ENCODE measurements at regions not wholly inside any gene's neighbourhood (a gene's known extent, or its start where the extent isn't known, plus 50 kb on each side); places are given as distances from the start of the nearest gene placed in this dataset.

DNA sequence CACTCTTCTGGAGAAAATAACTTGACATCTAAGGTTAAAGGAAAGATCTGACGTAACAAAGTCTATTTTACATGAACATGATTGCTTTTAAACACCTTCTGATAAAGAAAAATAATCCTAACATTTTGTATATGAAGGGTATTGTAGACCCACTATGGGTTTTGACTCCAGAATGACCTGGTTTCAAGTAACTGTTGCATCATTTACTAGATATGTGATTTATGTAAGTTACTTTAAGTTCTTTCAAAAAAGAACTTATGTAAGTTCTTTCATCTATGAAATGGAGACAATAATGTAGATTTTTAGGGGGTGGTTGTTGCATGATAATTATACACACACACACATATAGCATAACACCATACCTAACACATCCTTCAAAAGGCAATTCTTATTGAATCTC is 147.6 kb upstream of the MIR17HG start:
- H3K4me1 ChIP-seq (ENCODE audit: control insufficient read depth, insufficient read depth, low read length), result no peaks in the 10 kb centered on the region
- BruUV-seq (replicated peaks), result no TSS peak
- ChIA-PET POLR2A (ENCODE audit: unreplicated experiment) (no interaction called here), CTCF (no interaction called here)
- H3K27me3 ChIP-seq (ENCODE audit: control insufficient read depth, insufficient read depth, low read length), result no peaks in the 10 kb centered on the region
- no peak overlapping the region for H2BK5ac ChIP-seq (ENCODE audit: low read depth, low read length, poor library complexity, severe bottlenecking)
- dilution Hi-C loops (cut with HindIII; ENCODE audit: low sequenced_read_pairs, unreplicated experiment), result no loop called here
- H3K36me3 ChIP-seq (ENCODE audit: control insufficient read depth, insufficient read depth, low read length), result no peaks in the 10 kb centered on the region
- no peak overlapping the region for H3K23ac ChIP-seq (ENCODE audit: low read depth, low read length)
- H3K4ac ChIP-seq (ENCODE audit: low read depth, low read length), result no peak overlapping the region
- H2AK5ac ChIP-seq (ENCODE audit: low read depth, low read length), result no peak overlapping the region
- intact Hi-C loops (cut with micrococcal nuclease), result no loop called here
- no peak overlapping the region for H2AK9ac ChIP-seq (replicated peaks; ENCODE audit: low read depth, low read length, poor library complexity)
- no peak overlapping the region for H3K27ac ChIP-seq (ENCODE audit: insufficient read depth, low read length)
- no peak overlapping the region for H3K56ac ChIP-seq (ENCODE audit: extremely low read depth, insufficient read depth, low read length)
- ATAC-seq (ENCODE audit: low read depth) (no peak), DNase-seq (no peak)
- no peak overlapping the region for H3K4me2 ChIP-seq (ENCODE audit: low read depth, low read length)
- no peak overlapping the region for H4K5ac ChIP-seq (ENCODE audit: low read depth, low read length)
- H3K14ac ChIP-seq (replicated peaks; ENCODE audit: low read depth, low read length), result no peak overlapping the region
- H2BK20ac ChIP-seq (ENCODE audit: low read depth, low read length), result no peak overlapping the region
- H2BK120ac ChIP-seq (ENCODE audit: low read depth, low read length), result no peak overlapping the region
- no peak overlapping the region for H3K18ac ChIP-seq (ENCODE audit: low read depth, low read length)
- no peak overlapping the region for H3K4me3 ChIP-seq (ENCODE audit: insufficient read depth, low read depth, low read length)
- H4K20me1 ChIP-seq (ENCODE audit: insufficient read depth, low read length), result no peaks in the 10 kb centered on the region
- no peak overlapping the region for H4K8ac ChIP-seq (ENCODE audit: low read depth in 2 of 2, low read length in 2 of 2)
- no peak overlapping the region for H2AFZ ChIP-seq (replicated peaks; ENCODE audit: low read length, poor library complexity)
- H3K9me3 ChIP-seq (ENCODE audit: control insufficient read depth, insufficient read depth, low read length), result no peaks in the 10 kb centered on the region
- no peak overlapping the region for H2BK15ac ChIP-seq (ENCODE audit: low read depth, low read length)
- no peak overlapping the region for H4K91ac ChIP-seq (ENCODE audit: insufficient read depth, low read depth, low read length)
- TF ChIP-seq, protein P1, sequence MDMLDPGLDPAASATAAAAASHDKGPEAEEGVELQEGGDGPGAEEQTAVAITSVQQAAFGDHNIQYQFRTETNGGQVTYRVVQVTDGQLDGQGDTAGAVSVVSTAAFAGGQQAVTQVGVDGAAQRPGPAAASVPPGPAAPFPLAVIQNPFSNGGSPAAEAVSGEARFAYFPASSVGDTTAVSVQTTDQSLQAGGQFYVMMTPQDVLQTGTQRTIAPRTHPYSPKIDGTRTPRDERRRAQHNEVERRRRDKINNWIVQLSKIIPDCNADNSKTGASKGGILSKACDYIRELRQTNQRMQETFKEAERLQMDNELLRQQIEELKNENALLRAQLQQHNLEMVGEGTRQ (IDR thresholded peaks at IDR 0.05; ENCODE audit: low read depth, low read length), result no peak
- TF ChIP-seq, protein P2, sequence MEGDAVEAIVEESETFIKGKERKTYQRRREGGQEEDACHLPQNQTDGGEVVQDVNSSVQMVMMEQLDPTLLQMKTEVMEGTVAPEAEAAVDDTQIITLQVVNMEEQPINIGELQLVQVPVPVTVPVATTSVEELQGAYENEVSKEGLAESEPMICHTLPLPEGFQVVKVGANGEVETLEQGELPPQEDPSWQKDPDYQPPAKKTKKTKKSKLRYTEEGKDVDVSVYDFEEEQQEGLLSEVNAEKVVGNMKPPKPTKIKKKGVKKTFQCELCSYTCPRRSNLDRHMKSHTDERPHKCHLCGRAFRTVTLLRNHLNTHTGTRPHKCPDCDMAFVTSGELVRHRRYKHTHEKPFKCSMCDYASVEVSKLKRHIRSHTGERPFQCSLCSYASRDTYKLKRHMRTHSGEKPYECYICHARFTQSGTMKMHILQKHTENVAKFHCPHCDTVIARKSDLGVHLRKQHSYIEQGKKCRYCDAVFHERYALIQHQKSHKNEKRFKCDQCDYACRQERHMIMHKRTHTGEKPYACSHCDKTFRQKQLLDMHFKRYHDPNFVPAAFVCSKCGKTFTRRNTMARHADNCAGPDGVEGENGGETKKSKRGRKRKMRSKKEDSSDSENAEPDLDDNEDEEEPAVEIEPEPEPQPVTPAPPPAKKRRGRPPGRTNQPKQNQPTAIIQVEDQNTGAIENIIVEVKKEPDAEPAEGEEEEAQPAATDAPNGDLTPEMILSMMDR (conservative IDR thresholded peaks at IDR 0.05; ENCODE audit: low read depth, low read length), result no peak
- TF ChIP-seq POLR2A (IDR thresholded peaks at IDR 0.05; ENCODE audit: low read depth, low read length) (no peak), NFE2L2 (IDR thresholded peaks at IDR 0.05; ENCODE audit: low read depth, low read length) (no peak), RCOR1 (IDR thresholded peaks at IDR 0.05; ENCODE audit: insufficient replicate concordance, low read length) (no peak), MXI1 (IDR thresholded peaks at IDR 0.05; ENCODE audit: borderline replicate concordance, low read depth, low read length) (no peak), CEBPB (IDR thresholded peaks at IDR 0.05; ENCODE audit: low read depth, low read length) (no peak), MAFK (IDR thresholded peaks at IDR 0.05; ENCODE audit: low read depth, low read length) (no peak), SMC3 (IDR thresholded peaks at IDR 0.05; ENCODE audit: low read depth, low read length) (no peak), FOS (IDR thresholded peaks at IDR 0.05; ENCODE audit: low read depth, low read length) (no peak), RFX5 (IDR thresholded peaks at IDR 0.05; ENCODE audit: low read depth, low read length) (no peak), BHLHE40 (IDR thresholded peaks at IDR 0.05; ENCODE audit: low read depth, low read length) (no peak), MAZ (IDR thresholded peaks at IDR 0.05; ENCODE audit: borderline replicate concordance, low read depth, low read length) (no peak), RAD21 (IDR thresholded peaks at IDR 0.05; ENCODE audit: low read length) (no peak)
- TF ChIP-seq, protein P3, sequence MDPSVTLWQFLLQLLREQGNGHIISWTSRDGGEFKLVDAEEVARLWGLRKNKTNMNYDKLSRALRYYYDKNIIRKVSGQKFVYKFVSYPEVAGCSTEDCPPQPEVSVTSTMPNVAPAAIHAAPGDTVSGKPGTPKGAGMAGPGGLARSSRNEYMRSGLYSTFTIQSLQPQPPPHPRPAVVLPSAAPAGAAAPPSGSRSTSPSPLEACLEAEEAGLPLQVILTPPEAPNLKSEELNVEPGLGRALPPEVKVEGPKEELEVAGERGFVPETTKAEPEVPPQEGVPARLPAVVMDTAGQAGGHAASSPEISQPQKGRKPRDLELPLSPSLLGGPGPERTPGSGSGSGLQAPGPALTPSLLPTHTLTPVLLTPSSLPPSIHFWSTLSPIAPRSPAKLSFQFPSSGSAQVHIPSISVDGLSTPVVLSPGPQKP (IDR thresholded peaks at IDR 0.05; ENCODE audit: borderline replicate concordance, low read depth, low read length), result no peak
- H3K9me1 ChIP-seq (ENCODE audit: insufficient read depth, low read length), result no peaks in the 10 kb centered on the region
- H3K79me1 ChIP-seq (ENCODE audit: low read depth in 1 of 2, low read length in 2 of 2), result no peaks in the 10 kb centered on the region
- in situ Hi-C loops (cut with MboI; ENCODE audit: low sequenced_read_pairs), result no loop called here
- no peak overlapping the region for H3K9ac ChIP-seq (ENCODE audit: low read depth, low read length)
- no CpG with 5 or more reads among the region's 1 CpG for whole genome bisulfite sequencing, 2 experiments (ENCODE audit: extremely low coverage in 2 of 2, insufficient read length in 1 of 2)

Measured in IMR-90 (cell line).